ENCODE measurements at regions not wholly inside any gene's neighbourhood (a gene's known extent, or its start where the extent isn't known, plus 50 kb on each side); places are given as distances from the start of the nearest gene placed in this dataset.

DNA sequence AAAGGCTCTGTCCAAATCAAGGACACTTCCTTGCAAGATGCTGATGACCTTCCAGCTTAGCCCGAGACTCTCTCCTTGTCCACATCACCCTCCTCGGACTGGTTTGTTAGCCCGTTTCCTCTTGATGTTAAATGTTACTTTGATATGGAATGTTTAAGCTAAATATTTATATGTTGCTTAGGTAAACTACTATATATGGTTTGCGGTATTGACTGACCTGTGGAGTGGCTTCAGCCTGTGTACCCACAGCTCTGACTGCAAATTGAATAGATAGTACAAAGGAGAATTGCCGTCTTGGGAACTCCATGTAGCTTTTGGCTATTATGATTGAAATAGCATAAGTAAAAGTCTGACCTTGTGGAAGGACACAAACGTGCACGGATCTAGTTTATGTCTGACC lies 422.0 kb downstream of the YTHDC2 start:
- TF ChIP-seq CTCF (IDR thresholded peaks at IDR 0.05 in 8 of 11, conservative IDR thresholded peaks at IDR 0.05 in 3 of 11) (no peak), POLR2AphosphoS5 (IDR thresholded peaks at IDR 0.05) (no peak), POLR2A (IDR thresholded peaks at IDR 0.05) (no peak)
